ENCODE measurements at regions not wholly inside any gene's neighbourhood (a gene's known extent, or its start where the extent isn't known, plus 50 kb on each side); places are given as distances from the start of the nearest gene placed in this dataset.
"Not testable (repeated sequence)": the region's sequence is repeated elsewhere in the genome, so short reads cannot be mapped to it uniquely, and the experiment has no call there.

DNA sequence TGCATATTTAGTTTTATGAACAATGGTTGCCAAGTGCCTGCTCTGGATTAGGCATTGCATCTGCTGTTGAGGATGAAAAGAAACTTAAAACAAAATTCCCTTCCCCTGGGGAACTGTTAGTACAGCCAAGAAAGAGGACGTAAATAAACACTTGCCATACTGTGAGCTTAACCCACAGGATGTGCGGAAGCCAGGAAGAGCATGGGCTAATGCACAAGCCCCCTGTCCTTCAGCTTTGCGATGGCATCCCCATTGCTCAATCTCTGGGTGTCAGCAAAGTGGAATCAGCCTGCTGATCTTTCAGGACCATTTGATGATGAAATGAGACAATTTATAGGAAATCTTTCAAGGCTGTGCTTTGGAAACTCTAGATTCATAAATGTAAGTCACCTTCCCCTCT, 399.9 kb upstream of the IGFBP3 start:
- no peak for DNase-seq

DNA sequence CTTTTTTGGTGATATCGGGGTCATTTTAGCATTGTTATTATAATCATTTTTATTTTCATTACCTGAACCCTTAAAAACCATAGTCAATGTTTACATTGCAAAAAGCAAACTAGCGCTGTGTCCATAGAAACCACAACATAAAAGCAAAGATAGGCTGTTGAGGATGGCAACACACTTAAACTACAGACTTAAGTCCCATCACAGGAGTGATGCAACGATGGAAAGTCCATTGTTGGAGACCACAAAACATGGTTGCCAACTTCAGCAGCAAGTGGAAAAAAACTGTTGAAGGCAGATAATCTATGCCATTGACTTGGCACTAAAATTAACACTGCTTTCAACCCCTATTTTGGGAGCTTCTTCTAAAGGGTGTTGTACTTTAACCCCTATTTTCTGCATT, 398.8 kb upstream of the IGFBP3 start:
- DNase-seq: no peak

DNA sequence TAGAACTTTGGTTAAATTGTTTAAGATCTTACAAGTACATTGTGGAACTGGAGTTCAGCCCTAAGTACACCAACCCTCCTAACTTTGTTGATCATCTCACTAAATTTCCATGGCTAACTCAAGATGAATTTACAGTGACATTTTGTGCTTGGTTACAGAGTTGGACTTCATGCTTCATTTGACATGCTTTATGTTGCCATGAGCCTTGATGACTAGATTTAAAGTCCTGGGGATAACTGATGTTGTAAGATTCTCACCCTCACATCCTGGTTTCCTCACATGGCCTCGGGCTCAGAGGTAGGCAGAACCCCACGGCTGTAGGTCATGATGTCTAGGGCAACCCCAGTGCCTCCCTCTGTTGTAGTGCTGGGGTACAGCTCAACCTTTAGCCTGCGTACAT, 397.2 kb upstream of the IGFBP3 start:
- no peak for DNase-seq

- no peak for DNase-seq
Observed at GRCh38 chr7:46317256-46317655, 396.2 kb upstream of the IGFBP3 start.

GRCh38 chr7:46315891-46316290, 394.8 kb upstream of the IGFBP3 start:
- no peak for DNase-seq

DNA sequence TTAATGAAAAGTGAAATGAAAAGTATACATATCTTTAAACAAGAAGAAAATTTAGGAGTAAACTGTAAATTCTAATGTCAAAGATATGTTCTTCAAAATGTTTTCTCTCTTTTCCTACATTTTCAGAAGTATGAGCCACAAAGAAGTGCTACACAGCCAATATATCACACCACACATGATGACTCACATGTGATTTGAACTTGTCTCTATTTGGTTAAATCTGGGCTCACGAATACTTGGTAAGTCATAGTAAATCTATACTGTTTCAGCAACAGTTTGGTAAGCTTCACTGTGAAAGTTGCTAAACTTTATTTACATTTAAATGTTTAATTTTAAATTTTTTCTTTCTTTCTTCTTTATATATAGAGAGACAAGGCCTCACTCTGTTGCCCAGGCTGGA, 380.6 kb upstream of the IGFBP3 start:
- DNase-seq: no peak

DNA sequence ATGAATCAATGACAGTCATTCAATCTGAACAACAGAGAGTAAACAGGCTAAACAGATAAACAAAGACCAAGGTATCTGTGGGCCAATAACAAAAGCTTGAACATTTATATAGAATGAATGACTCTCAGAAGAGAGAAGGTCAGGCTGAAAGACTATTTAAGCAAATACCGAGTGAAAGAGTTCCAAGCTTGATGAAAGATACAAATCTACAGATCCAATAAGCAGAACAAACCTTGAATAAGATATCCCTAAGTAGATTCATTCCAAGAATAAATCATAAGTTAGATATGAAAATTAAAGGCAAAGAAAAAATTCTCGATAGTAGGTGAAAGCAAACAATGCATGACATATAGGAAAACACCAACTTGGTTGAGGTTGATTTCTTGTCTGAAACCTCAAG, 376.4 kb upstream of the IGFBP3 start:
- no peak for DNase-seq

DNA sequence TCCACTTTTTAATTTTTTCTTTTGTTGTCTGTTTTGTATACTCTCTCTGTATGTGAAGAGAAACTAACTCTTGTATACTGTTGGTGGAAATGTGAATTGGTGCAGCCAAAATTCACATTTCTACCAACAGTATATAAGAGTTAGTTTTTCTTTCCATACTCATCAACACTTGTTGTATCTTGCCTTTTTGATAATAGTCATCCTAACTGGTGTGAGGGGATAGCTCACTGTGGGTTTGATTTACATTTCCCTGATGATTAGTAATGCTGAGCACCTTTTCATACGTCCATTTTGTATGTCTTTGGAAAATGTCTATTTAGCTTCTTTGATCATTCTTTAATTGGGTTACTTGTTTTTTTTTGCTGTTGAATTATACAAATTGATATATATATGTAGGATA, 375.5 kb upstream of the IGFBP3 start:
- DNase-seq: no peak

- DNase-seq: no peak
Observed at GRCh38 chr7:46294381-46294780, 373.3 kb upstream of the IGFBP3 start.

GRCh38 chr7:46292741-46293140, 371.7 kb upstream of the IGFBP3 start:
- DNase-seq: no peak

GRCh38 chr7:46291601-46292150, 370.6 kb upstream of the IGFBP3 start:
- DNase-seq: no peak

DNA sequence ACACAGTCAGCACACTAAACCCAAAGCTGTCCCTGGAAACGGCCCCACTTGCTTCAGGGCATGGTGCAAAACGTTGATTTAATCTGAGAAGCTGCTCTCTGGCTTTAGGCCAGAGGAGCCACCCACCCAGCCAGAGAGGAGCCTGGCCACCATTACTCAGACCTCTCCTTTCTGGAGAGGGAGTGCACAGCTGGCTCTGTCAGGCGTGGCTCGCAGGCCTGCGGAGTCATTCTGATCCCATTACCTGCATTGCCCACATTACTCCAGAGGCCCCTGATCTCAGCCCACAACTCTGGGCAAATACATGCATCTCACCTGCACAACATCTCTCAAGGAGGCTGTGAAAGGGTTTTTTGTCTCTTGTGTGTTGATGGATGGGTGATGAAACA, 370.0 kb upstream of the IGFBP3 start:
- no peak for DNase-seq

DNA sequence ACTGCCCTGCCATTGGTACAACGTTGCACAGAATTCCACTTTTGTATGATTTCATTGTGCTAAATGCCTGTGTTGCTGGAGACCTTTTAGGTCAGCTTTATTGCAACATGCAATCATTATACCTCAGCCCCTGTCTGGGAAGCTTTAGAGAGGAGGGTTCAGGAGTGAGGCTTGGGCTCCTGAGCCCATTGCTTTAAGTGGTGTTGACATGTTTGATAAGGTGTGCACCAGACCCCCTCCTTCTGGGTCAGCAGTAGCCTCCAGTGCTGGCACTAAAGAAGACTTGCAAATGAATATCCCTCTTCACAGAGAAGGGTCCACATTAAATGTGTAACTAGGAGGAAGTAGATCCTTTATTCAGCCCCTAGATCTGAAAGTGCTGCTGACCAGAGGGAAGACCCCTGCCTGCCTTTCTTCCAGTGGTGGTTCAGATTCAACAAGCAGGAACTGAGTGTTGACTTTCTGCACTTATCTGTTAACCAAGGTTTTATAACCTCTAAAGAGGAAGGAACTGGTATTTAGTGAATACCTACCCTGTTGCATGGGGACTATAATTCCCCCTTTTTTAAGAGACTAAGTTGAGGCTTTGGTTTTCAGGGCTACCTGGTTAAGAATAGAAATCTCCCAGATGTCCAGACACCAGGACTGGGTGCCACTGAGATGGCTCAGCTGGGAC, 369.4 kb upstream of the IGFBP3 start:
- no peak for DNase-seq

- no peak for DNase-seq
Observed at GRCh38 chr7:46288861-46289260, 367.8 kb upstream of the IGFBP3 start.

DNA sequence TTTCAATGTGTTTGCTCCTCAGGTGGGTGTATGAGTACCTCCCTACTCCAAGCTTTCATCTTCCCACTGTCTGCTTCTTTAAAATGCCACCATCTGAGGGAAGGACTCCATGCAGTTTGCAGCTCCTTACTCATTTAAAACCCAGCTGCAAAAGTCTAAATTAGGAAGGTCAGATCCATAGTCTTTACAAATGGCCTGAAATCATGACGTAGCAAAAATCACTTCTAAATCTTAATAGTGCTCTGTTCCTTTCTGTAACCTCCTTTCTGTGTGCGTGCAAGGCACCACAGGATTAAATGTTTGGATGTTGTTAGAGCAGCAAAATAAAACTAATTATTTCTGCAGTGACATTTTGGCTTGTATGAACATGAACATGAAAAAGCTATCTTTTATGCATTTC, 366.9 kb upstream of the IGFBP3 start:
- DNase-seq: no peak

DNA sequence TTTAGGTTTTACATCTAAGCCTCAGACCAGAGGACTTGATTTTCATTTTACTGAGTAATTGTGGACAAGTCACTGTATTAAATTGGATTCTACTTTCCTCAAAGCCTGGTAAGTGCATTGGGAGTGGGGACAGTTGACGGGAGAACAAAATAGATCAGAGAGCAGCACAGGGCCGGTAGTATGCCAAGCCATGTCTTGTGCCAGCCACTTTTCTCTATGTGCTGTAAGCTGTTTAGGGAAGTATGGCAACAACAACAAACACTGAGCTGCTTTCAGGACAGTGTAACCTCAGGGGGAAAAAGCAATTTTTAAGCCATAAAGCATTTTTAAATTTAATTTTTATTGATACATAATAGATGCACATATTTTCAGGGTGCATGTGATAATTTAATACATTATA, 365.9 kb upstream of the IGFBP3 start:
- no peak for DNase-seq

- DNase-seq: no peak
Observed at GRCh38 chr7:46286356-46286755, 365.3 kb upstream of the IGFBP3 start.

DNA sequence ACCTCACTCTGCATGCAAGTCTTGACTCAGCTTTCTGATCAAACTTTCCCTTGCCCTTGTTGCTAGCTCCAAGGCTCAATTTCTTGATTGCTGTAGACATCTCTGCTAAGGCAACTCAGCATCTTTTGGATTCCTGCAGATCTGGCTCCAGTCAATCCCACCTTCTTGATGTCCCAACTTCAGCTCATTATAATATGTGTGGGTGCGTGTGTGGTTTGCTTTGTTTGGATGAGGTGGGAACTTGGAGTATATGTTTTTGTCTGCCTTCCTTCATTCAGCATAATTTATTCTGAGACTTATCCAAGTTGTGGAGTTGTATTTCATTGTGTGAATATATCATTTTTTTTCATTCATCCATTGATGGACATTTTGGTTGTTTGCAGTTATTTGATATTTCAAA, 364.8 kb upstream of the IGFBP3 start:
- DNase-seq: no peak

- DNase-seq: no peak
Observed at GRCh38 chr7:46283852-46284251, 362.8 kb upstream of the IGFBP3 start.

GRCh38 chr7:46282155-46282554, 361.1 kb upstream of the IGFBP3 start:
- DNase-seq: no peak

DNA sequence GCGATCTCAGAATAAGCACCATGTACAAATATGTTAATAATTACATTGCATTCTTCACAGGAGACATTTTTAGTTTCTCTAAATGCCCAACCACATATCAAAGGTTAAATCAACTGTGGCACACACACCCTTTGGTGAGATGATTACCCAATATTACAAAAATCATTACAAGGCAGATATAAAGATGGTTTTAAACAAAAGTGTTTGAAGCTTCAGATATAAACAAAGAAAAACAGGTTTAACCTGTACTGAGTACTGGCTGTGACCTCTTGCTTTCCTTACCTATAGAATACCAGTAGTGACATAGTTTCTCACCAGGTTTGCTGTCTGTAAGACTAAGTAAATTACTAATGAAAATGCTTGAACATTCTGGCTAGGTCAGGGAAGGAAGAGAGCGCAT, 360.0 kb upstream of the IGFBP3 start:
- no peak for DNase-seq

DNA sequence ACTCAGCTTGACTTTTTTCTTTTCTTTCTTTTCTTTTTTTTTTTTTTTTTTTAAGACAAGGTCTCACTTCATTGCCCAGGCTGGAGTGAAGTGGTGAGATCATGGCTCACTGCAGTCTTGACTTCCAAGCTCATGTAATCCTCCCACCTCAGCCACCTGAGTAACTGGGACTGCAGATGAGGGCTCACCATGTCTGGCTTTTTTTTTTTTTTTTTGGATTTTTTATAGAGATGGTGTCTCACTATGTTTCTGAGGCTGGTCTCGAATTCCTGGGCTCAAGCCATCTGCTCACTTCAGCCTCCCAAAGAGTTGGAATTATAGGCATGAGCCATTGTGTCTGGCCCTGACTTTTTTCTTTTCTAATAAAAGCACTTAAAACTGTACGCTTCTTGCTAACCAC, 358.2 kb upstream of the IGFBP3 start:
- DNase-seq: no peak

DNA sequence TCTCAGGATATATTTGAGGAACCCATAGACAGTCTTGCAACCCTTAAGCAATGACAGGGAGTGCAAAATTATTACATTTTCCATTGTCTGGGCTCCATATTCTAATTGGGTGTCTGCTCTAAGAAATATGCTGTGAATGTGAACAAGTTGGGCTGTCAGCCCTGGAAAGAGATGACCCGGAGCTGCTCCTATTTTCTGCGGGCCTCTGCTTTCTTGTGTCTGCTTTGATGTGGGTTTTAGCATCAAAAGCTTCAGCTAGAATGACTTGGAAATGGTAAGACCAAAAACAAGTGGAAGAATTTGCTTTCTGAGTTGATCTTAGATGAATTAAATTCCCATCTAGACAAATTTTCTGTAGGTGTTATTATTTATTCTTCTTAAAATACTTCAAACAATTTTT, 343.6 kb upstream of the IGFBP3 start:
- DNase-seq: no peak

DNA sequence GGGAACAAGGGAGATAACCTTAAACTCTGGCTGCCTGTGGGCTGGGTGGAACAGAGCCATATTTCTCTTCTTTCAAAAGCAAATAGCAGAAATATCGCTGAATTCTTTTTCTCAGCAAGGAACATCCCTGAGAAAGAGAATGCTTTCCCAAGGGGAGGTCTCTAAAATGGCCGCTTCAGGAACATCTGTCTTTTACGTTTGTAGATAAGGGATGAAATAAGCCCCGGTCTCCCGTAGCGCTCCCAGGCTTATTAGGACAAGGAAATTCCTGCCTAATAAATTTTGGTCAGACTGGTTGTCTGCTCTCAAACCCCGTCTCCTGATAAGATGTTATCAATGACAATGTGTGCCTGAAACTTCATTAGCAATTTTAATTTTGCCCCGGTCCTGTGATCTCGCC, 340.6 kb upstream of the IGFBP3 start:
- not testable (repeated sequence) for DNase-seq

DNA sequence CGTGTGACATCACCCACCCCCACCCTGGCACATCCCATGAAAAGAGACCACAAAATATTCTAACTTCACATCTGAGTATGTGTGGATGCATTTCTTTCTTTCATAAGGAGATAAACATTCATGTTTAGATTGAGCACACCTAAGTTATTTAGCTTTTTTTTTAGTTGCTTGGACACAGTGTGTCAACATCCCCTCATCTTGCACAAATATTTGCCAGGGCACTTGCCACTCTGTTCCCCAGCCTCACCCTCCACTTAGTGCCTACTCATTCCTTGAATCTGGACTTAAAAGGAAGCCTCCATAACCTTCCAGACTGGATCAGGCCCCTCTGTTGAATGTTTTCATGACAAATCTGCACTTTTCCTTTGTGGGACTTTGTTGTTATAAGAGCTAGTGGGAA, 338.9 kb upstream of the IGFBP3 start:
- DNase-seq: no peak
